SH-SY5Y (cell line): ENCODE measurements at regions not wholly inside any gene's neighbourhood (a gene's known extent, or its start where the extent isn't known, plus 50 kb on each side); places are given as distances from the start of the nearest gene placed in this dataset.

Experiments
- GATA2 ChIP-seq: IDR thresholded peaks from 2 replicates; pipeline ENCODE4 v1.6.1; 2011; ENCODE audit warnings: mild to moderate bottlenecking, low read depth, low read length
- GATA3 ChIP-seq: IDR thresholded peaks from 2 replicates; pipeline ENCODE4 v1.6.1; 2011; ENCODE audit warnings: low read depth, mild to moderate bottlenecking, low read length, moderate library complexity

DNA sequence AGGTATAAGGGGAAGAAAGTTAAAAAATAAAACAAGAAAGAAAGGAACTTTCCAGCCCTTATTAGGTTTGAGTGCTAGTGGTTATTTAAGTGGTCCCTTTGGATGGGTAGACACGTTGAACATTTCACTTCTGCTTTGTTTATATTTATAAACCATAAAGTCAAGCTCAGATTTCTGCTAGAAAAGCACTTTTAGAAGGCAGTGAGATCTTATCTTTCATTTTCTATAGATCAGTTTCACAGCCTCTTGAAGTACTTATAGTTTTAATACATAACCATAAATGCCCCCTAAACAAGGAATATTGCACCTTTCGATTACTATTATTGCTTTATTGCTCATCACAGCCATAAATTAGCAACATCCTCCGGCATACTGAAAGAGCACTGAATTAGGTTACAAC, 446.8 kb upstream of the PLXNA2 start:
- TF ChIP-seq GATA3 (no peak), GATA2 (no peak)
